ENCODE measurements at regions not wholly inside any gene's neighbourhood (a gene's known extent, or its start where the extent isn't known, plus 50 kb on each side); places are given as distances from the start of the nearest gene placed in this dataset.

GRCh38 chr1:112319371-112320040 is 76.5 kb upstream of the CTTNBP2NL start:
- DNase-seq = no peak

GRCh38 chr1:112320058-112320457 is 76.0 kb upstream of the CTTNBP2NL start:
- no peak for DNase-seq

GRCh38 chr1:112322018-112322417 is 74.0 kb upstream of the CTTNBP2NL start:
- no peak for DNase-seq

DNA sequence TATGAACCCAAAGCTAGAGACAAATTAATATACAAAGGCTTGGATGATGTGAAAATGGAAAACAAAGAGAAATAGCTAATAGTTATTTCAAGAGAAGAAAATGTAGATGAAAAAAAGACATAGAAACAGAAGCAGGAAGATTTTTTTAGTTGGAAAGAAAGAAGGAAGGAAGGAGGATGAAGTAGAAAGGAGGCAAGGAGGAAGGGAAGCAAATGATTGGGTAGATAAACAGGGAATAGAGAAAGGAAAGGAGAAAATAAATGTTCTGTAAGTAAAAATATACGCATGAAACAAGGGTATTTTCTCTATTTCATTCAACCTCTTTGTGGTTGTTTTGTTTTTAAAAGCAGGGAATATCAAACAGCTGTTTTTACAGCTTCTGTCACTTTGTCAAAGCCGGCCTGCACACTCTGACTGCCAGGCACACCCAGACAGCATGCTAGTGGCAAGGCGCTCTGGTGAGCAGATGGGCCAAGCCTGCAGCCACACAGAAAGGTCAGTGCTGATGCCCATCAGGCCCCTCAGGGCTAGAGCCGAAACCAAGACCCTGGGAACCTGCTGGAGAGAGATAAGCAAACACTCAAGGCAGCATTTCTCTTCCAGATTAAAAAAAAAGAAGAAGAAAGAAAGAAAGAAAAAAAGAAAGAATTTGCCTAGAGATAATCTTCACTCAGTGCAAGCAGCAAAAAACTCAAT is 72.9 kb upstream of the CTTNBP2NL start:
- DNase-seq = no peak

- peak; percentile 60 for DNase-seq
Observed at GRCh38 chr1:112325504-112325903, 70.5 kb upstream of the CTTNBP2NL start.

- no peak for DNase-seq
Observed at GRCh38 chr1:112328600-112328999, 67.4 kb upstream of the CTTNBP2NL start.

DNA sequence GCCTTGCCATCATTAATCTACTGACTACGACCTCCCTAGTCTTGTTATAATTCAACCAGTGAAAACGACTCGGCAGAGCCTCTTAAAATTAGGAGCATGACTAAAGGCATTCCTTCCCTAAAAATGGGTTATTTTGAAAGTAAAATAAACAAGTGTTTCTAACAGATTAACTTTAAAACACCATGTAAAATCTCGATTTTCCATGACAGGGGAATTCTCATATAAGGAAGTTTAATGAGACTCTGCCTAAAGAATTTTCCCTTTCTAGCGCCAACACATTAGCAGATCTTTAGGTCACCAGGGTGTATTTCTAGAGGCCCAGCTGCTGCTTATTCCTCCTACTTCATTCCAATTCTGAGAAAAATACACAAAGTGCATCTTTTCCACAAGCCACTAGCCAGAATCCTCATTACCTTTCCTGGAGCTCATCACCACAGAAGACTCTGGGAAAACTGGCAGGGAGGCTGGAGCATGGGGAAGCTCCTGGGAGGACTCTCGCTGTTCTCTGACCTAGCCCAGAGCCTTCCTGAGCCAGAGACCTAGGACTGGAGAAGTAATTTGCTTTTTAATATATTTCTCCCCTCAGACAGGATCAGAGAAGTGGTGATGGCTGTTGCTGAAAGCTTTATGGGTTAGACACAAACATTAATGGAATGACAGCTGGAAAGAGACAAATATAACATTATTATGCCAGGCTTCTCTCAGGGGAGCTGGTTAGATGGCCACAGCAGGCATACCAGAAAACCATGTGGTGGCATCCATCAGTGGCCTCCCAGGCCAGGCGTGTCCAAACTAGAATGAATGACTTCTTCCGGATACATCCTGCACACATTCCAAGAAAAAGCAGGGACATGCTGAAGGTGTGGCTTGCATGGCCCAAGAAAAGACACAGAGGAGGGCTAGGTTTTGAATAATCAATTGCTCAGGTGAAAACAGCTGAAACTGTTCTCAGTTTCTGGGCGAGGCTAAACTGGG is 63.6 kb upstream of the CTTNBP2NL start:
- no peak for DNase-seq

DNA sequence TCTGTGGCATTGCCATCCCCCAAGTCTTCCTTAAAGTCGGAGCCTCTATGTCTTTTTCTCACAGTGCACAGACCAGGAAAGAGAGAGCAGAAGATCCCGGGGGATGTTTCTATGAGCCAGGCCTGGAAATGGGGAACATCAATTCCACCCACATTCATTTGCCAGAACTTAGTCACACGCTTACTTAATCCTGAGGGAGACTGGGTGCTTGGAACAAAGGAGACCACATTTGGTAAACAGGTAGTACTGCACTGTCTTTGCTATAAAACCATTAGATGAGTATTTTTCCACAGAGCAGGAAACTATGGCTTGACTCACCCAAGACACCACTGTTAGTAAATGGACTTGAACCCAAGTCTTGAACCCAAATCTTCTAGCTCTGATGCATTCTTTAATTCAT is 60.7 kb upstream of the CTTNBP2NL start:
- DNase-seq = peak; percentile 7

- DNase-seq = no peak
Observed at GRCh38 chr1:112337028-112337531, 58.9 kb upstream of the CTTNBP2NL start.

DNA sequence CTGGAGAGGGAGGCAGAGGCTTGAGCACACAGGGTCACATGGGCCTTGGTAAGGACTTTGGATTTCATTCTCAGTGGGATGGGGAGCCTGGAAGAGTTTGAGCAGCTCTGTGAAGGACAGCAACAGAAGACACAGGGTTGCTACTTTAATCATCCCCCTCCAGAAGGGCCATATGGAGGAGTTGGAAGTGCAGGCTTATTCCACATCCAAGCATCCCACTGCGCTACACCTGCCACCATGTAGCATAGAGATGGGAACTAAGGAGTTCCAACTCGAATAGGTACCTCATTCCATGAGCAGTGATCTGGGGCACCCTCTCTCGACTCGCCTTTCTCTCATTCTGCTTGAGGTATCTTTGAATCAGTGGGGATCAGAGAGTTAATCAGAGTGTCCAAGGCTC is 54.0 kb upstream of the CTTNBP2NL start:
- no peak for DNase-seq

- DNase-seq = no peak
Observed at GRCh38 chr1:112342558-112342957, 53.5 kb upstream of the CTTNBP2NL start.

DNA sequence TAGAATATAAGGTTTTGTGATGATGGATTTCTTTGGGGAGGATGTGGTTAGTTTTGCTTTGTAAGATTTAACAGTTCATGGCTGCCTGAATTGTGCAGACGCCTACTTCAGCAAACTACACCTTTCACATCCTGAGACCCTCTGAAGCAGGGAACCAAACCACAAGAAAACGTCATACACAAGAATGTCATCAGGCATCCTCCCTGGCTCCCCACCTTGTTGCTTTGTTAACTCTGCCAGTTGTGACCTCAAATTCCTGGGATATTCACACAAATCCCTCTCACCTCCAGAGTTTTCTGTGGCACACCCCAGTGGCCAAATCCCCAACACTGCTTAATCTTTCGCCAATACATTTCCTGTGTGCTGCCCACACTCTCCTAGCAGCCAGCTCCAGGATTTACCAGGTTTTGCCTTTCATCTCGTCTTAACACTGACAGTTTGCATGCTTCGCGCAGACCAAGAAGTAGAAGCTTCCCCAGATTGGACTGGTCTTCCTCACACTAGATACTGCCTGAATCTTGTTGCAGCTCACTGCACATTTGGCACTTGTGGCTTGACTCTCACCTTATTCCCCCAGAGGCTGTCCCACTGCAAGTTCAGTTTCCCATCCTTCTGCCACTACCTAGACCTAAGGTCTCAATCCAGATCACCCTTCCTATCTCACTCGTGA is 51.1 kb upstream of the CTTNBP2NL start:
- no peak for DNase-seq
